ENCODE measurements at regions not wholly inside any gene's neighbourhood (a gene's known extent, or its start where the extent isn't known, plus 50 kb on each side); places are given as distances from the start of the nearest gene placed in this dataset.
A peak's percentile ranks its signal among the peaks of the same experiment; 100 is the strongest.
"Not testable (repeated sequence)": the region's sequence is repeated elsewhere in the genome, so short reads cannot be mapped to it uniquely, and the experiment has no call there.

DNA sequence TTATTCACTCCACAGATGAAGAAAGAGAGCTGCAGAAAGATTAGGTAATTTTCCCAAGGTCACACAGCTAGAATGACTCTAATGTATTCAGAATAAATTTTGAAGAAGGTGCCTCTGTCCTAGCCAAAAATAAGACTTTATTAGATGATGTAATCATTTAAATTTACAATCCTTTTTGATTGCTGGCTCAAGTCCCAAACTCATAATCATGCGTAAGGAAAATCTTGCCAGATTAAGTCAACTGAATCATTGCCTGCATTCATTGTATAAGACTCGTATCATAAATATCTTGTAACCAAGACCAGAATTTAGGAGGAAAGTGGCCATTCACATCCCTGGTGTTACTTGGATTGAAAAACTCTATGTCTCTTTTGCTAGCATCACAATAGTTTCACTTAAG is 53.1 kb upstream of the STK39 start:
- FAIRE-seq (no peak), DNase-seq (ENCODE audit: insufficient read length, low spot score) (no peak)

DNA sequence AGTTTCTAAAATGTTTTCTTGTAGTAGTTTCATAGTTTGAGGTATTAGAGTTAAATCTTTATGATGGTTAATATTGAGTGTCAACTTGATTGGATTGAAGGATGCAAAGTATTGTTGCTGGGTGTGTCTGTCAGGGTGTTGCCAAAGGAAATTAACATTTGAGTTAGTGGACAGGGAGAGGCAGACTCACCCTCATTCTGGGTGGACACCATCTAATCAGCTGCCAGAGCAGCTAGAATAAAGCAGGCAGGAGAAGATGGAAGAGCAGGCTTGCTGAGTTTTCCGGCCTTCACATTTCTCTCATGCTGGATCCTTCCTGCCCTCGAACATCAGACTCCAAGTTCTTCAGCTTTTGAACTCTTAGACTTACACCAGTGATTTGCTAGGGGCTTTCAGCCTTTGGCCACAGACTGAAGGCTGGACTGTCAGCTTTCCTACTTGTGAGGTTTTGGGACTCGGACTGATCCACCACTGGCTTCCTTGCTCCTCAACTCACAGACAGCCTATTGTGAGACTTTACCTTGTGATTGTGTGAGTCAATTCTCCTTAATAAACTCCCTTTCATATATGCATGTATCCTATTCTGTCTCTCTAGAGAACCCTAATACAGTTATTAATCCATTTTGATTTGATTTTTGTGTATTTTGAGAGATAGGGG is 56.8 kb upstream of the STK39 start:
- FAIRE-seq (no peak), DNase-seq (ENCODE audit: insufficient read length, low spot score) (no peak)

DNA sequence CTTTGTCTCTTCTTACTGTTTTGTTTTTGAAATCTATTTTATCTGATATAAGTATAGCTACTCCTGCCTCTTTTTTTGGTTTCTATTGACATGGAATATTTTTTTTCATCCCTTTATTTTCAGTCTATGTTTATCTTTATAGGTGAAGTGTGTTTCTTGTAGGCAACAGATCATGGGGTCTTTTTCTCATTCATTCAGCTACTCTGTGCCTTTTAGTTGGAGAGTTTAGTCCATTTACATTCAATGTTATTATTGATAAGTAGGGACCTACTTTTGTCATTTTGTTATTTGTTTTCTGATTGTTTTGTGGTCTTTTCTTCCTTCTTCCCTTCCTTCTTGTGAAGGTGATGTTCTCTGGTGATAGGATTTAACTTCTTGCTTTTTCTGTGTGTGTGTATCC is 60.0 kb upstream of the STK39 start:
- FAIRE-seq = no peak
- DNase-seq (ENCODE audit: insufficient read length, low spot score) = no peak

DNA sequence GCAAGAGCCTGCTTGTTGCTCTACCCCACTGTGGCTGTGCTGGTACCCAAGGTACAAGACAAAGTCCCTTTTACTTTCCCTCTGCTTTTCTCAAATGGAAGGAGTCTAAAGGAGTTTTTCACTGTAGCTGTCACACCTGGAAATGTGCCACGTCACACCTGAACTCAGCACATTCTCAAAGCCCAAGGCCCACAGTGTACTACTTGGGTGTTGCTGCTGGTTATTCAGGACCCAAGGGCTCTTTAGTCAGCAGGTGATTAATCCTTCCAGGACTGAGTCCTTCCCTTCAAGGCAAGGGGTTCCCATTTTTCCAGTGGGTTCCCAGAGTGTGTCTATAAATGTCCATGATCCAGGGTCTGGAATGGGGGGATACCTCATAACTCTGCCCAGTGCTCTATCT is 63.2 kb upstream of the STK39 start:
- FAIRE-seq = no peak
- DNase-seq (ENCODE audit: insufficient read length, low spot score) = no peak

DNA sequence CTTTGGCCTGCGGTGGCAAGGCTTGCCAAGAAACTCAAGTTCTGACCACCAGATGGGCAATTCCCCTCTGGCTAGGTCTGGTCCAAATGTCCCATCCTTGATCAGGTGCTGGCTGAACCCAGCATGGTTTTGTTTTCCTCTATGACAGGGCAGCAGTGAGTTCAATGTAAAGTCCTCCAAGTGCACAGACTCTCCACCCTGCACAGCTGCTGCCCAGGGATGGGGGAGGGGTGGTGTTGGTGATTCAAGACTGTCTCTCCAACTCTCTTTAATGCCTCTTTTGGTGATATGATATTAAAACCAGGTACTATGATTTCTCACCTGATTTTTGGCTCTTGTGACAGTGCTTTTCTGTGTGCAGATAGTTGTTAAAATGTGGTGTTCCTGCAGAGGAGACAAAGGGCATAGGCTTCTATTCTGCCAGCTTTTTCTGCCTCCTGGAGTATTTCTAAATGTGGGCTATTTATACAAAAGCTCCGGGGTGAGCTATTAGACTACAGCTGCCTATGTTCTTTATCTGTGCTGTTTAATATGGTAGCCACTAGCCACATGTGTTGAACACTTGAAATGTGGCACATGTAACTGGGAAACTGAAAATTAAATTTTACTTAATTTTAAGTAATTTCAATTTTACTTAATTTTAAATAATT is 64.0 kb upstream of the STK39 start:
- FAIRE-seq (no peak), DNase-seq (ENCODE audit: insufficient read length, low spot score) (no peak)

DNA sequence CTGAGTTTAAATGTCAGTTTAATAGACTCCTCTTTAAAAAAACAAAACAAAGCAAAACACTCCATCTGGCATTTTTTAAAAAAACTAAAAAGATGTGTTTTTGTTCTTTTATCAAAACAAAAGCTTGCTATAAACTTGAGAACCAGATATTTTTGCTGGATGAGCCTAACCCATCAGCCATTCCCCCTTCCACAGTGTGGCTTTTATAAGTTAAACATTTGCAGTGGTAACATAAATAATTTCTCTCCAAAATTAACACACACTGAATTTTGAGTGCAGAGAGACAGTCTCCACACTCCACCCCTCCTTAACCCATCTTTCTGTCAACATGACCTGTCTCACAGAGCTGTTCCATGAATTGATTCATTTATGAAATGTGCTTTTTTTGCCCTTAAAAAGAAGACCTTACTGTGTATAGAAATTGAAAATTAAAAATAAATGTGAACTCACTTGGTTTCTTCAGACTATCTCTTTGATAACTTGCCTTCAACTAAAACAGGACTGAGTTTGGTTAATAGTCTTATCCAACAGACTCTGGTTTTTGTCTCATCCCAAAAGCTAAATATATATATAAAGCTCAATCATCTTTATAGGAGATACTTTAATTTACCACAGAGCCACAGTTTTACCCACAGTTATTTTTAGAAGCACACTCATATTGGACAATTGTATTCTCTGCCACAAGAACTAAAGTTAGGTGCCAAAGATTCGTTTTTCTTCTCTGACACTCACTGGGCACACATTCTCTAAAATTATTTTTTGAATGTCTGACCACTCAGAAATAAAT is 64.8 kb upstream of the STK39 start:
- FAIRE-seq (no peak), DNase-seq (ENCODE audit: insufficient read length, low spot score) (no peak)

DNA sequence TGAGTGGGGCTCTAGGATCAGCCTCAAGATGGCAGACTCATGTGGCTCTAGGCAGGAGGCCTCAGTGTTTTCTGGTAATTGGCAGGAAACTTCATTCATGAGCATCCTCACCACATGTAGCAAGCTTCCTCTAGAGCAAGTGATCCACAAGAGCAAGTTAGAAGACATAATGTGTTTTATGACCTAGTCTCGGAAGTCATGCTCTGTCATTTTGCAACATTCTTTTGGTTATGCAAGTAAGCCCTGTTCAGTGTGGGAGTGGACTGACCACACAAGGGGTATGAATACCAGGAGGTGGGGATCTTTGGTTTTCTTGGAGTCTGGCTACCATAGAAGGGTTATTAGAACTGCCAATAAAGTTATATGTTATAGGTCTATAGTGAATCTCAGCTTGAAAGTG is 66.8 kb upstream of the STK39 start:
- DNase-seq (ENCODE audit: insufficient read length, low spot score) = no peak
- FAIRE-seq = no peak

DNA sequence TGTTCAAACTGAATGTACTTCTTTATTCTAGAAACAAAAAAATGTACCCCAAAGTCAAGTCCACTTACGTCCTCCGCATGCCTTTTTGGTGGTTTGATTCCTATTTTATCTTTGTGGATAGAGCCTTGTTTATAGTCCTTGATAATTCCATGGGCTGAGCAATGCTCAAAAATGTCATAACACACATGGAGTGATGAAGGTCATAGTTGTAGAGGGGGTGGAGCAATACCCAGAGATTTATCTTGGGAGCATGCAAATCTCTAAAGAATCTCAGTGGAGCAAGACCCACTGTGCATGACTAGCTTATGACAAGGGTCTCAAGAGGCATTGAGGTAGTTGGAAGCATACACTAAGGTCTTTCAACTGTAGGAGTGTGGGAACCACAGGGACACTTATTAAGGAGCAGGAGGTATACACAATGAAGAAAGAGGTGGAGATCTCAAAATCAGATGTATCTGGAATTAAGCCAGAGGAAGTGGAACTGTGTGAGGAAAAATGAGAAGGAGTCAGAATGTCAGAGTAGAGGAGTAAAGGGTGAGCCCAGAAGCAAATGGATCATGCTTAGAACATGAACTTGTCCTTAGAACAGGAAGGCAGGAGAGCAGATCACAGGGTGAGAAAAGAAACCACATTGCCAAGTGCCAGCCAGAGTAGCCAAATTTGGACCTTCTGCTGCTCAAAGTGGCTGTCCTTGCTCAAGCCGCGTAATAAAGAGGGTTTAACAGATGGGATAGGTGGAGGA is 68.1 kb upstream of the STK39 start:
- DNase-seq (ENCODE audit: insufficient read length, low spot score) = no peak
- no peak for FAIRE-seq

DNA sequence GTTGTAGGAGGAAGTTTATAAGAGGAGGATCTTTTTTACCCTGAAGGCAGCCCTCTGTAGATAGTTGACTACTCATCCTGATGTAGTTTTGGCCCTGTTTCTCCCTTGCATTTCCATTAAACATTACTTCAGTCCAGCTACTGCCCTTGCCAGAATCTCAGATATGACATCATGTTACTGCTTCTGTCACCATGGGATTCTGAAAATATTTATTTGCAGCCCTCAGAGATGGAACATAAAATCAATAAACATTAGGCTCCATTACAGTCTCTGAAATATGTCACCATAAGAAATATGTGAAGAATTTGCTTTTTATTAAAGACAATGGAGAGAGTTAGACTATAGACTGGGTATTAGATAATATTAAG is 68.7 kb upstream of the STK39 start:
- FAIRE-seq (no peak), DNase-seq (ENCODE audit: insufficient read length, low spot score) (no peak)

DNA sequence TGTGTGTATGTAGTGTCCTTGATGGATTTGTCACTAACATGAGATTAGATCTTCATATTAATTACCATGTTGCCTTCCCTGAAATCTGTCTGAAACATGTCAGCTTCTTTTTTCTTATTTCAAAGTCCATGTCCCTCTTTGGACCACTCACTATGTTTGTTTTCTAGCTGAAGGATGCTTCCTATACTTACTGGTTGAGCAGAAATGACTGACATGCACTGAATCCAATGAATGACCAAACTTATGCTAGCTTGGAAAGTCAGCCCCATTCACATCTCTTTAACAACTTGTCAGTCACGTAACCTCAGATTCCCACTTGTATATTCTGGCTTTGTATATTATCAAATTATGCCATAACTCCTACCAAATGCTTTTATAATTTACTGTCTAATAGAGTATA is 69.9 kb upstream of the STK39 start:
- FAIRE-seq (no peak), DNase-seq (ENCODE audit: insufficient read length, low spot score) (no peak)

DNA sequence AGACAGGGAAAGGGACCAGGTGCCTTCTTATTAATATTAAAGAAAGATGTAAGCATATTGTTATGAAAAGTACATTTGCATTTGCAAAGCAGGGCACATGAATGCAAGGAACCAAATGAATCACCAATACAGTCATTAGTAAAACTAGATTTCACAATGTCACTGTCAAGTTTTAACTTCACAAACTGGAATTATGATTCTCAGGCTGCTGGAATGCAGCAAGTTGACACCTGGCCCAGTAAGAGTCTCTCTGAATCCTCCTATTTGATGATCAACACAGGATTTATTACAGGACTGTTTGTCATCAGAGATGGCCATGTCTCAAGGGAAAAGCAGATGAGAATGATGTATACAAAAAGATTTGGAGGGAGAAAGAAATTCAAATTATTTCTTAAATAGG is 72.9 kb upstream of the STK39 start:
- DNase-seq (ENCODE audit: insufficient read length, low spot score) (no peak), FAIRE-seq (no peak)

DNA sequence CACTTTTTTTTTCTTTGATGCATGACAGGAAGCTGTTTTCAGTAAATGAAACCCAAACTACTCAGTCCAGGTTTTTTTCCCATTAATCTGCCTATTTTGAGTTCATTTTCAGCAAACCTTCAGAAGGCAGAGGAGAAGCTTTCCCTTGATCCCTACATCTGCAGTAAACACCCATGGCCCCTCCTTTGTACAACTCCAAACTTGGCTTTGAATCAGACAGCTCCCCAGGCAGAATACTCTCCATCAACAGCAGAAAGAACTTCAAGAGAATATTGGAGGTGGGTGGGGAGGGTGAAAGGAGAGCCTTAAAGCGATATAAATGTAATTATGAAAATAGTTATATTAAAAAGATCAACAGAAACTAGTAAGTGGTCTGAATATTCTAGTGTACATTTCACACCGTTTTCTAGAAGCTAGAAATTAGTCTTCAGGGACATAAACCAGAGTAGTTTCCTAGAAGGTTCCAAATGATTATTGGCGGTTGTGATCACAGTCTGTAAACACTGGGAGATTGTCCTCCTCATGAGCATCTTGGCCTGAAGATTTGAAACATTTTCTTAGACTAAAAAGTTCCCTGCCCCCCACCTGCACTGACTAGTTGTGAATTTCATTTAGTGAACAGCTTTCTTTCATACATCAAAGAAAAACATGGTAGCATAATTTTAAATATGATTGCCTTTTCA is 75.1 kb upstream of the STK39 start:
- no peak for DNase-seq (ENCODE audit: insufficient read length, low spot score)
- FAIRE-seq = no peak

DNA sequence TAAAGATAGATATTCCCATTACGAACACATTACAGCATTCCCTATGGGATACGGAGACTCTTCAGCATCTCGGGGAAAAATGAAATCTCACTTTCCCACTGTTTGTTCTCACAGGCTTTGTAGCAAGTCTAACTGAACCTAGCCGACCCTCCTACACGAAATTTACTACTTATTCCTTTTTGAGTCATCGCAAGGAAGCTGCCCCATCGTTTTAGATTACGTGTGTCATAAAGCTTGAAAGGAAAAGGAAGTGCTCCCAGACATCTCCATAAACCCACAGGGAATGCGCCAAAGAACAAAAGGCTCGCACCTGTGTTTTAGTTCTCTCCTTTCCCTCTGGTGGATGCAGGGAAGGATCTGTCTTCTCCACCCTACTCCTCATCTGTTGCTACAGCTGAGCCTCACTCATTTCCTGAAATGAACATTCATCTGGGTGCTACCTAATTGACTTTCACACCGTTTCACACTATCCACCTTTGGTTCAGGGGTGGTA is 76.2 kb upstream of the STK39 start:
- FAIRE-seq (no peak), DNase-seq (ENCODE audit: insufficient read length, low spot score) (no peak)

DNA sequence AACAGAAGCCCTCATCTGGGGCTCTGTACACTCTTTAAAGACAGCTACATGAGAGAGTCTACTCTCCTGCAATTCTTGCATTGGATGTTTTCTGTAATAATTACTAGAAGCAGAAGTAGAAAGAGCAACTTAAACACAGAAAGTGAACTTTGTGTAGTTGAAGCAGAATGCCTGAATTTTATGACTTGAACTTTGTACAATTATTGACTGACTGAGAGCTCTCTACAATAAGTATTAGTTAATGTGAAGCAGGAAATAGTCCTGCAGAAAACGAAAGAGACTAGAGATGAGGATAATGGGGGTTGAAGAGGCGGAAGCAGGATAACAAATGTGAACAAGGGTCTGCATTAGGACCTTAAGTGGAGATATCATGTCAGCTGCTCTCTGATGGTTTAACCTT is 79.2 kb upstream of the STK39 start:
- FAIRE-seq (no peak), DNase-seq (ENCODE audit: insufficient read length, low spot score) (no peak)

DNA sequence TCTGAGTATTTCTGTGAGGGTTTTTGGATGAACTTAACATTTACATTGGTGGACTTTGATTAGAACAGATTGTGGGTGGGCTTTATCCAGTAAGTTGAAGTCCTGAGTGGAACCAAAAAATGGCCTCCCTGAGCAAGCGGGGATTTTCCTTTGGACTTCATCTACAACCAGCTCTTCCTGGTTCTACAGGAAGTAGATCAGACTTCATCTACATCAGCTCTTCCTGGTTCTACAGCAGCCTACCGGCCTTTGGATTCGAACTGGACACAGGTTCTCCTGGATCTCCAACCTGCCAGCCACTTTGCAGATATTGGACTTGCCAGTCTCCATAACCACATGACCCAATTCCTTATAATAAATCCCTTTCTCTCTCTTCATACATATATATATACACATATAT is 79.9 kb upstream of the STK39 start:
- FAIRE-seq (no peak), DNase-seq (ENCODE audit: insufficient read length, low spot score) (no peak)

DNA sequence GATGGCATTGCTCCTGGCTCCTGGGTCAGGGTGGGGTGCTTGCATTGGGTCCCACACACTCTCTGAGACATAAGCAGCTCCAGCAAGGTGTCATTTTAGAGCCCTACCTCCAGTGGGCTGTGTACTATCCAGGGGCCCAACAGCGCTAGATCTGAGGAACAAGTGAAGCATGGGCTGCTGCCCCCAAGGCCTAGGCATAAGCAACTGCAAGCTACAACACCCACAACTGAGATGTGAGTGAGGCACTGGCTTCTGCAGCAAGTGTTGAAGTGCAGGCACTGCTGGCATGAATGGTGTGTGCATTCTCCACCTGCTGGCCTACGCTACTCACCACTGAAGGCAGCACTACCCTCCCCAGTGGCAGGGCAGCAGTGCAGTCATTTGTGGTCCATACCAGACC is 81.0 kb upstream of the STK39 start:
- DNase-seq (ENCODE audit: insufficient read length, low spot score) (no peak), FAIRE-seq (no peak)

DNA sequence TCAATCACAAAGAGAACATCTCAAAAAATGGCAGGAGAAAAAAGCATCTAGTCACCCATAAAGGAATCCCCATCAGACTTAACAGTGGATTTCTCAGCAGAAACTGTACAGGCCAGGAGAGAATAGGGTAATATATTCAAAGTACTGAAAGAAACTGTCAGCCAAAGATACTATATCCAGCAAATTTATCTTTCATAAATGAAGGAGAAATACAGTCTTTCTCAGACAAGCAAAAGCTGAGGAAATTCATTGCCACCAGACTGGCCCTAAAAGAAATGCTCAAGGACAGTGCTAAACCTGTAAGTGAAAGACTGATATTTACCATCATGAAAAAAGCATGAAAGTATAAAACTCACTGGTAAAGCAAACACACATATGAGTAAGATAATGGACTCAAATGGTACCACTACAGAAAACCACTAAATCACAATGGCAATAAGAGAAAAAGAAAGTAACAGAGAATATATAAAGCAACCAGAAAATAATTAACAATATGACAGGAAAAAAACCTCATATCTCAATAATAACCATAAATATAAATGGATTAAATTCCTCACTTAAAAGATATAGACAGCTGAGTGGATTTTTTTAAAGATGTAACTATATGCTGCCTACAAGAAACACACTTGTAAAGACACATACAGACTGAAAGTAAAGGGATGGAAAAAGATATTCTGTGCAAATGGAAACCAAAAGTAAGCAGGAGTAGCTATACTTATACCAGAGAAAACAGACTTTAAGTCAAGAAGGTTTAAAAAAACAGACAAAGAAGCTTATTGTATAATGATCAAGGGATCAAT is 83.4 kb upstream of the STK39 start:
- DNase-seq (ENCODE audit: insufficient read length, low spot score) (no peak), FAIRE-seq (no peak)

DNA sequence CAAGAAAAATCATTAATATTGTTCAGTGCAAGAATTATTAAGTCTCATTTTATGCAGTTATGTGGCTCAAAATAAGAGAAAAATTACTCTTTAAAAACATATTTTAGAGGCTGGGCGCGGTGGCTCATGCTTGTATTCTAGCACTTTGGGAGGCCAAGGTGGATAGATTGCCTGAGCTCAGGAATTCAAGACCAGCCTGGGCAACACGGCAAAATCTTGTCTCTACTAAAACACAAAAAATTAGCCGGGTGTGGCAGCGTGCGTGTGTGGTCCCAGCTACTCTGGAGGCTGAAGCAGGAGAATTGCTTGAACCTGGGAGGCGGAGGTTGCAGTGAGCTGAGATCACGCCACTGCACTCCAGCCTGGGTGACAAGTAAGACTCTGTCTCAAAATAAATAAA is 87.9 kb upstream of the STK39 start:
- FAIRE-seq; DNase-seq (ENCODE audit: insufficient read length, low spot score): not testable (repeated sequence)

DNA sequence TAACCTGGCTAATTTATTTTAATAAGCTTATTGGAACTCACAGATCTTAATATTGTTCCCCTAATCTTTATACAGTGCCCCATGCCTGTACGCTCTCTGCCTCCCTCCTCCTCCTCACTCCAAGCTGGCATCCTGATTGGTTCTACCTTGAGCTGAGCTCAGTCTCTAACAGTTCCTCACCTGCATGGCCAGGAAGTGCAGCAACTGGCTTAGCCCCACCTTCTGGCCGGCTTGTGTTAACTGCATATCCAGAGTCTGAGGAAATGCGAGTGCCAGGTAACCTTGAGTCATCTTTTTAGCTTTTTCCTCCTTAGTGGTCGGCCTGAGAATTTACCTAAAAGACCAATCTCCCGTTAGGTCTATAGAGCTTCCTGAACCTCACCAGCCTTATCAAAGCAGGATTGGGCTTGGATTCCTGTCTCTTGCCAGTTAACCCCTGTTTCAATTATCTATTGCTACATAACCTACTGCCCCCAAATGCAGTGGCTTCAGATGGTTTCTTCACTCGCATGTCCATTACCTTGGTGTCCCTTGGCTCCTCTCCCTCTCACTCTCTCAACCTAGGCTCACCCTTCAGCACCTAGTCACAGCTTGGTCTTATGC is 89.5 kb upstream of the STK39 start:
- no peak for DNase-seq (ENCODE audit: insufficient read length, low spot score)
- FAIRE-seq = peak; percentile 40

DNA sequence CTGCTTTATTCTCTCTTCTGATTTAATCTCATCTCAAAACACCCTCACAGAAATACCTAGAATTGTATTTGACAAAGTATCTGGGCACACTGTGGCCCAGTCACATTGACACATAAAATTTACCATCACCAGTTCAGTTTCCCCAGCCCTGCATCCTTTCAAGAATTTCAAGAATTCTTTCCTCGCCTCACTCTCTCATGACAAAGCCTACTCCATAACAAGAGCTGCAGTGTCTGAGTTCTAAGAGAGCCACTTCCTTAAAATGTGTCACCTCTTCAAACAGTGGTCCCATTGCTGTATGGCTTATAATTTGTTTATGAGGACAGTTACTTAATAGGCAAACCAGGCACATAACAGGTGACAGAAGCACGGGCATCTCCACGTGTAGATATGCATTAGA is 90.9 kb upstream of the STK39 start:
- FAIRE-seq (no peak), DNase-seq (ENCODE audit: insufficient read length, low spot score) (no peak)

Data from GM19239 (cell line).